ENCODE measurements at regions not wholly inside any gene's neighbourhood (a gene's known extent, or its start where the extent isn't known, plus 50 kb on each side); places are given as distances from the start of the nearest gene placed in this dataset.

GRCh38 chr6:168250250-168250649 is 69.3 kb downstream of the DACT2 start:
- intact Hi-C loops (cut with micrococcal nuclease), result no loop called here
- ChIA-PET CTCF (no interaction called here), POLR2A (no interaction called here)
- H3K4me1 Mint-ChIP-seq, result no peaks in the 10 kb centered on the region
- WGBS (ENCODE audit: insufficient coverage), result 89% methylated on average over 10 of the region's 11 CpGs
- no peak overlapping the region for H3K4me3 Mint-ChIP-seq
- Histone ChIP-seq H3K27ac (ENCODE audit: low read length in 2 of 2) (no peak overlapping the region), H3K36me3 (replicated peaks in 1 of 2; ENCODE audit: control extremely low read depth in 1 of 2, control insufficient read depth in 1 of 2, extremely low read depth in 1 of 2, insufficient read depth in 2 of 2, low read length in 1 of 2) (no peaks in the 10 kb centered on the region), H3K9me3 (ENCODE audit: control extremely low read depth in 1 of 3, control insufficient read depth in 2 of 3, insufficient read depth in 1 of 3, low read length in 2 of 3) (peaks cover 0 to 8% (median 0%) of the 10 kb centered on the region in 3 donors), H3K4me2 (replicated peaks; ENCODE audit: low read depth, low read length, poor library complexity, severe bottlenecking) (no peak overlapping the region), H2AFZ (ENCODE audit: insufficient read depth, low read depth, low read length, poor library complexity, severe bottlenecking) (no peak overlapping the region), H3K27me3 (replicated peaks in 1 of 4; ENCODE audit: control extremely low read depth in 1 of 4, control insufficient read depth in 3 of 4, insufficient read depth in 4 of 4, low read length in 3 of 4) (no peaks in the 10 kb centered on the region), H3K9ac (ENCODE audit: low read length) (no peak overlapping the region), H3K4me1 (ENCODE audit: control insufficient read depth in 2 of 2, insufficient read depth in 2 of 2, low read length in 2 of 2) (no peaks in the 10 kb centered on the region), H4K20me1 (ENCODE audit: control insufficient read depth, insufficient read depth, low read length, poor library complexity, severe bottlenecking) (no peaks in the 10 kb centered on the region), H3K79me2 (ENCODE audit: control insufficient read depth, insufficient read depth, low read length) (no peaks in the 10 kb centered on the region), H3K4me3 (ENCODE audit: control extremely low read depth in 1 of 5, extremely low read depth in 1 of 5, insufficient read depth in 1 of 5, low read depth in 2 of 5, low read length in 4 of 5) (no peak overlapping the region)
- DNase-seq (no peak), ATAC-seq (ENCODE audit: low read depth) (no peak)
- TF ChIP-seq EZH2 (IDR thresholded peaks at IDR 0.05; ENCODE audit: borderline replicate concordance, insufficient read depth, low read depth, low read length, poor library complexity, severe bottlenecking) (no peak), CTCF (IDR thresholded peaks at IDR 0.05) (no peak)
- H3K9me3 Mint-ChIP-seq (ENCODE audit: insufficient read depth), result peaks cover 5% of the 10 kb centered on the region
- no peaks in the 10 kb centered on the region for H3K27me3 Mint-ChIP-seq
- no peak overlapping the region for H3K27ac Mint-ChIP-seq

GRCh38 chr6:168249746-168250145 is 69.8 kb downstream of the DACT2 start:
- Histone ChIP-seq H3K36me3 (replicated peaks in 1 of 2; ENCODE audit: control extremely low read depth in 1 of 2, control insufficient read depth in 1 of 2, extremely low read depth in 1 of 2, insufficient read depth in 2 of 2, low read length in 1 of 2) (no peaks in the 10 kb centered on the region), H2AFZ (ENCODE audit: insufficient read depth, low read depth, low read length, poor library complexity, severe bottlenecking) (no peak overlapping the region), H3K27ac (ENCODE audit: low read length in 2 of 2) (no peak overlapping the region), H3K9ac (ENCODE audit: low read length) (no peak overlapping the region), H4K20me1 (ENCODE audit: control insufficient read depth, insufficient read depth, low read length, poor library complexity, severe bottlenecking) (no peaks in the 10 kb centered on the region), H3K4me1 (ENCODE audit: control insufficient read depth in 2 of 2, insufficient read depth in 2 of 2, low read length in 2 of 2) (no peaks in the 10 kb centered on the region), H3K4me3 (ENCODE audit: control extremely low read depth in 1 of 5, extremely low read depth in 1 of 5, insufficient read depth in 1 of 5, low read depth in 2 of 5, low read length in 4 of 5) (no peak overlapping the region), H3K79me2 (ENCODE audit: control insufficient read depth, insufficient read depth, low read length) (no peaks in the 10 kb centered on the region), H3K4me2 (replicated peaks; ENCODE audit: low read depth, low read length, poor library complexity, severe bottlenecking) (no peak overlapping the region), H3K27me3 (replicated peaks in 1 of 4; ENCODE audit: control extremely low read depth in 1 of 4, control insufficient read depth in 3 of 4, insufficient read depth in 4 of 4, low read length in 3 of 4) (no peaks in the 10 kb centered on the region), H3K9me3 (ENCODE audit: control extremely low read depth in 1 of 3, control insufficient read depth in 2 of 3, insufficient read depth in 1 of 3, low read length in 2 of 3) (peaks cover 0 to 7% (median 0%) of the 10 kb centered on the region in 3 donors)
- Mint-ChIP-seq H3K27me3 (no peaks in the 10 kb centered on the region), H3K27ac (no peak overlapping the region), H3K4me1 (no peaks in the 10 kb centered on the region), H3K4me3 (no peak overlapping the region), H3K9me3 (ENCODE audit: insufficient read depth) (peaks cover 2% of the 10 kb centered on the region)
- ATAC-seq (ENCODE audit: low read depth) (no peak), DNase-seq (no peak)
- 92% methylated on average over 13 of the region's 13 CpGs for WGBS (ENCODE audit: insufficient coverage)
- POLR2A ChIA-PET, result no interaction called here
- CTCF ChIA-PET, result no interaction called here
- intact Hi-C loops (cut with micrococcal nuclease), result no loop called here
- TF ChIP-seq CTCF (IDR thresholded peaks at IDR 0.05) (no peak), EZH2 (IDR thresholded peaks at IDR 0.05; ENCODE audit: borderline replicate concordance, insufficient read depth, low read depth, low read length, poor library complexity, severe bottlenecking) (no peak)
